SK-N-SH (cell line): ENCODE measurements at regions not wholly inside any gene's neighbourhood (a gene's known extent, or its start where the extent isn't known, plus 50 kb on each side); places are given as distances from the start of the nearest gene placed in this dataset.

ENCODE experiments used
- CTCF ChIA-PET: fragments of 300-600, 350-600 bp; formaldehyde crosslinking; extraction: SDS; loops from one replicate; lab custom pipeline; 2021; lab: Yijun Ruan, JAX
- POLR2A ChIA-PET: fragments of 350-600 bp; sonication (Branson Sonifier 250); formaldehyde crosslinking; extraction: SDS; loops from one replicate; lab custom pipeline; 2020; ENCODE audit warnings: antibody characterized with exemption, inconsistent platforms; lab: Yijun Ruan, JAX
- DNase-seq: peaks from one replicate; pipeline ENCODE4 v3.0.0; 2012
- H2AFZ ChIP-seq: fragments of 200-600 bp; sonication (generic); 2 replicates; pipeline ENCODE4 v1.8.1; 2016; ENCODE audit warnings: antibody characterized with exemption, mild to moderate bottlenecking, low read depth
- H3F3A ChIP-seq: fragments of 200-600 bp; sonication (generic); replicated peaks from 2 replicates; pipeline ENCODE3; 2016; ENCODE audit warnings: antibody characterized with exemption, mild to moderate bottlenecking; ENCODE audit not compliant: insufficient read depth
- H3K27ac ChIP-seq, 2 experiments: fragments of 200-500 bp in 1 of 2; fragments of 200-600 bp in 1 of 2; sonication (Bioruptor generic) in 1 of 2; sonication (generic), shearing (Covaris generic) in 1 of 2; 2 replicates each; pipeline versions ENCODE4 v1.5.1 to v1.6.1; 2014 to 2016; ENCODE audit warnings: low read depth in 2 of 2, inconsistent platforms in 1 of 2, low read length in 1 of 2, mild to moderate bottlenecking in 1 of 2, mixed read lengths in 1 of 2
- H3K27me3 ChIP-seq: fragments of 200-600 bp; sonication (generic), shearing (Covaris generic); 2 replicates; pipeline ENCODE4 v1.6.1; 2016; ENCODE audit warnings: mixed run types; ENCODE audit not compliant: insufficient read depth
- H3K36me3 ChIP-seq, 2 experiments: fragments of 200-500 bp in 1 of 2; fragments of 200-600 bp in 1 of 2; sonication (Bioruptor generic) in 1 of 2; sonication (generic) in 1 of 2; replicated peaks in 1 of 2; 2 replicates each; pipeline versions ENCODE3 to v1.5.1; 2014 to 2016; ENCODE audit warnings: low read length in 1 of 2, mild to moderate bottlenecking in 1 of 2; ENCODE audit not compliant: insufficient read depth in 2 of 2, control insufficient read depth in 1 of 2
- H3K4me1 ChIP-seq, 2 experiments: fragments of 200-500 bp in 1 of 2; fragments of 200-600 bp in 1 of 2; sonication (Bioruptor generic) in 1 of 2; sonication (generic), shearing (Covaris generic) in 1 of 2; 2 replicates each; pipeline versions ENCODE4 v1.5.1 to v1.6.1; 2014 to 2016; ENCODE audit warnings: low read depth in 1 of 2, low read length in 1 of 2, mixed run types in 1 of 2; ENCODE audit not compliant: insufficient read depth in 2 of 2, control insufficient read depth in 1 of 2
- H3K4me2 ChIP-seq: fragments of 200-600 bp; sonication (generic), shearing (Covaris generic); 2 replicates; pipeline ENCODE4 v1.6.1; 2017; ENCODE audit warnings: mixed run types
- H3K4me3 ChIP-seq, 2 experiments: fragments of 200-500 bp in 1 of 2; fragments of 200-600 bp in 1 of 2; sonication (Bioruptor generic) in 1 of 2; sonication (generic), shearing (Covaris generic) in 1 of 2; 2 replicates each; pipeline versions ENCODE4 v1.5.1 to v1.8.1; 2014 to 2016; ENCODE audit warnings: low read depth in 2 of 2, inconsistent platforms in 1 of 2, low read length in 1 of 2, mild to moderate bottlenecking in 1 of 2, mixed read lengths in 1 of 2, moderate library complexity in 1 of 2
- H3K79me2 ChIP-seq: fragments of 200-600 bp; sonication (generic); 2 replicates; pipeline ENCODE4 v1.8.1; 2017; ENCODE audit warnings: mild to moderate bottlenecking; ENCODE audit not compliant: insufficient read depth
- H3K9ac ChIP-seq: fragments of 200-600 bp; sonication (generic); 2 replicates; pipeline ENCODE4 v1.6.1; 2017; ENCODE audit warnings: mixed run types
- H3K9me2 ChIP-seq: fragments of 200-600 bp; sonication (generic); 2 replicates; pipeline ENCODE4 v1.6.1; 2017; ENCODE audit warnings: mixed run types
- H3K9me3 ChIP-seq: fragments of 200-600 bp; sonication (generic); 2 replicates; pipeline ENCODE4 v1.6.1; 2017; ENCODE audit warnings: mixed run types, mild to moderate bottlenecking, moderate library complexity
- H4K20me1 ChIP-seq: fragments of 200-600 bp; sonication (generic); 2 replicates; pipeline ENCODE4 v1.6.1; 2017; ENCODE audit warnings: mild to moderate bottlenecking, mixed run types; ENCODE audit not compliant: insufficient read depth
- CTCF ChIP-seq: fragments of 200-600 bp; sonication (generic); IDR thresholded peaks from 2 replicates; pipeline ENCODE4 v1.6.1; 2017; ENCODE audit warnings: antibody characterized with exemption, mild to moderate bottlenecking, moderate library complexity
- ELF1 ChIP-seq: IDR thresholded peaks from 2 replicates; pipeline ENCODE4 v1.4.0; 2012
- EP300 ChIP-seq, 2 experiments: IDR thresholded peaks; 2 replicates each; pipeline versions ENCODE4 v1.4.0 to v1.6.1; 2012; ENCODE audit warnings: borderline replicate concordance in 1 of 2, low read depth in 1 of 2, low read length in 1 of 2
- FOSL2 ChIP-seq: IDR thresholded peaks from 2 replicates; pipeline ENCODE4 v1.4.0; 2012; ENCODE audit warnings: low read depth, mild to moderate bottlenecking, moderate library complexity, borderline replicate concordance
- GABPA ChIP-seq: IDR thresholded peaks from 2 replicates; pipeline ENCODE4 v1.4.0; 2012; ENCODE audit warnings: low read depth, mild to moderate bottlenecking
- GATA2 ChIP-seq: sonication (generic); formaldehyde crosslinking; IDR thresholded peaks from 2 replicates; pipeline ENCODE4 v1.5.0; 2020; ENCODE audit warnings: mild to moderate bottlenecking, missing genetic modification reagents
- MXI1 ChIP-seq: IDR thresholded peaks from 2 replicates; pipeline ENCODE4 v1.6.1; 2012; ENCODE audit warnings: mild to moderate bottlenecking, low read depth, low read length, improper control_type of control experiment
- NFIC ChIP-seq: IDR thresholded peaks from 2 replicates; pipeline ENCODE4 v1.4.0; 2012; ENCODE audit warnings: borderline replicate concordance
- NRF1 ChIP-seq: IDR thresholded peaks from 2 replicates; pipeline ENCODE4 v1.6.1; 2012; ENCODE audit warnings: low read depth, mild to moderate bottlenecking, low read length
- POLR2AphosphoS5 ChIP-seq: IDR thresholded peaks from 2 replicates; pipeline ENCODE4 v1.6.1; 2012; ENCODE audit warnings: low read depth, low read length
- RAD21 ChIP-seq: IDR thresholded peaks from 2 replicates; pipeline ENCODE4 v1.6.1; 2012; ENCODE audit warnings: mild to moderate bottlenecking, low read length
- RCOR1 ChIP-seq: fragments of 150-350 bp; IDR thresholded peaks from 2 replicates; pipeline ENCODE4 v1.6.1; 2017; ENCODE audit warnings: antibody characterized with exemption, low read length
- REST ChIP-seq: IDR thresholded peaks from 2 replicates; pipeline ENCODE4 v1.6.1; 2012; ENCODE audit warnings: mild to moderate bottlenecking, low read depth, low read length, moderate library complexity
- RFX5 ChIP-seq: IDR thresholded peaks from 2 replicates; pipeline ENCODE4 v1.6.1; 2012; ENCODE audit warnings: mild to moderate bottlenecking, improper control_type of control experiment, low read length
- RXRA ChIP-seq: IDR thresholded peaks from 2 replicates; pipeline ENCODE4 v1.4.0; 2012; ENCODE audit warnings: low read depth, mild to moderate bottlenecking, borderline replicate concordance
- SMC3 ChIP-seq: IDR thresholded peaks from 2 replicates; pipeline ENCODE4 v1.6.1; 2012; ENCODE audit warnings: low read depth, low read length, improper control_type of control experiment
- TEAD4 ChIP-seq: IDR thresholded peaks from 2 replicates; pipeline ENCODE4 v1.4.0; 2012; ENCODE audit warnings: mild to moderate bottlenecking, borderline replicate concordance; ENCODE audit not compliant: insufficient read depth
- WGBS: methylation state at CpG from one replicate; pipeline ENCODE4 v1.1.6; 2017; ENCODE audit warnings: low lambda C conversion rate; 5-methylcytosine and 5-hydroxymethylcytosine counted together
- TF ChIP-seq, protein P1 (sequence below): IDR thresholded peaks from 2 replicates; pipeline ENCODE4; 2012
- TF ChIP-seq, protein P2 (sequence below): IDR thresholded peaks from 2 replicates; pipeline ENCODE4 v1.4.0; 2012; ENCODE audit warnings: low read depth

DNA sequence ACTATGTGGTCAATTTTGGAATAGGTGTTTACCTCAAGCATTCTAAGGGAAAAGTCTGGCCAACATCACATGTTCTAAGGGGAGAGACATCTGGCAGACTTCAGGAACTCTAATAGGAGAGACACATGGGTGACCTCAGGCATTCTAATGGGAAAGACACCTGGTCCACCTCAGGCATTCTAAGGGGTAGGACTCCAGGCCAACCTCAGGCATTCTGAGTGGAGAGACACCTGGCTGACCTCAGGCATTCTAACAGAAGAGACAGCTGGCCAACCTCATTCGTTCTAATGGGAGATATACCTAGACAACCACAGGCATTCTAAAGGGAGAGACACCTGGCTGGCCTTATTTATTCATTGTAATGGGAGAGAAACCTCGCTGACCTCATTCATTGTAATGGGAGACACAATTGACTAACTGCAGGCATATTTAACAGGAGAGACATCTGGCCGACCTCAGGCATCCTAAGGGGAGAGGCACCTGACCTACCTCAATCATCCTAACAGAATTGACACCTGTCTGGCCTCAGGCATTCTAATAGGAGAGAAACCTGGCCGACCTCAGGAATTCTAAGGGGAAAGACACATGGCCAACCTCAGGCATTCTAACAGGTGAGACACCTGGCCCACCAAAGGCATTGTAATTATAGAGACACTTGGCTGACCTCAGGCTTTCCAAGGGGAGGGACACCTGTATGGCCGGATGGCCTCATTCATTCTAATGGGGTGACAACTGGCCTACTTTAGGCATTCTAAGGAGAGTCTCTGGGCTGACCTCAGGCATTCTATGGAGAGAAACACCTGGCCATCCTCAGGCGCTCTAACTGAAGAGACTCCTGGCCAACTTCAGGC, 1346.8 kb downstream of the UQCRFS1 start:
- Histone ChIP-seq H4K20me1 (no peaks in the 10 kb centered on the region), H3K79me2 (no peaks in the 10 kb centered on the region), H3K9me2 (no peaks in the 10 kb centered on the region), H3K27ac (no peak overlapping the region), H3K9me3 (no peaks in the 10 kb centered on the region), H3K9ac (no peak overlapping the region), H3K36me3 (no peaks in the 10 kb centered on the region), H3K4me1 (no peaks in the 10 kb centered on the region), H3K4me3 (no peak overlapping the region), H3K4me2 (no peak overlapping the region), H2AFZ (no peak overlapping the region), H3K27me3 (no peaks in the 10 kb centered on the region), H3F3A (no peaks in the 10 kb centered on the region)
- WGBS = 5% methylated on average over 5 of the region's 6 CpGs
- ChIA-PET POLR2A (no interaction called here), CTCF (no interaction called here)
- no peak for TF ChIP-seq GABPA
- TF ChIP-seq SMC3 = no peak
- TF ChIP-seq RCOR1 = no peak
- TF ChIP-seq CTCF = no peak
- DNase-seq = no peak

DNA sequence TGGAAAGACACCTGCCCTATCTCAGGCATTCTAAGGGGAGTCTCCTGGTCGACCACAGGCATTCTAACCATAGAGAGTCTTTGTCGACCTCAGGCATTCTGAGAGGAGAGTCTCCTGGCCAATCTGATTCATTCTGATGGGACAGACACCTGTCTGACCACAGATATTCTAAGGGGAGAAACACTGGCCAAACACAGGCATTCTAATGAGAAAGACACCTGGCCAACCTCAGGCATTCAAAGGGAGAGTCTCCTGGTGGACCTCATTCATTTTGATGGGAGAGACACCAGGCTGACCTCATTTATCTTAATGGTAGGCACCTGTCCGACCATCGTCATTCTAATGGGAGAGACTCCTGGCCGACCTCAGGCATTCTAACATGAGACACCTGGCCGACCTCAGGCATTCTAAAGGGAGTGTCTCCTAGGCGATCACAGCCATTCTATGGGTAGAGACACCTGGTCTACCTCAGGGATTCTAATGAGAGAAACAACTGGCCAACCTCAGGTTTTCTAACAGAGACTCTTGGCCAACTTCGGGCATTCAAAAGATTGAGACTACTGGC, 1351.5 kb downstream of the UQCRFS1 start:
- Histone ChIP-seq H3K4me1 (no peaks in the 10 kb centered on the region), H3K36me3 (no peaks in the 10 kb centered on the region), H3K9me2 (no peaks in the 10 kb centered on the region), H3K27me3 (no peaks in the 10 kb centered on the region), H3K9ac (no peak overlapping the region), H3K4me3 (no peak overlapping the region), H4K20me1 (no peaks in the 10 kb centered on the region), H2AFZ (no peak overlapping the region), H3F3A (no peaks in the 10 kb centered on the region), H3K27ac (no peak overlapping the region), H3K9me3 (no peaks in the 10 kb centered on the region), H3K79me2 (no peaks in the 10 kb centered on the region), H3K4me2 (no peak overlapping the region)
- CTCF ChIA-PET = no interaction called here
- WGBS = 3% methylated on average over 8 of the region's 8 CpGs
- POLR2A ChIA-PET = no interaction called here
- no peak for DNase-seq
- TF ChIP-seq RXRA (no peak), ELF1 (no peak), GABPA (no peak), RFX5 (no peak), RAD21 (no peak), NFIC (no peak), EP300 (IDR thresholded peaks at IDR 0.05; ENCODE audit: borderline replicate concordance in 1 of 2, low read depth in 1 of 2, low read length in 1 of 2) (no peak), GATA2 (CRISPR knock-in tag) (no peak), MXI1 (no peak), TEAD4 (no peak), REST (no peak), FOSL2 (no peak), POLR2AphosphoS5 (no peak), NRF1 (no peak)
- TF ChIP-seq, protein P1, sequence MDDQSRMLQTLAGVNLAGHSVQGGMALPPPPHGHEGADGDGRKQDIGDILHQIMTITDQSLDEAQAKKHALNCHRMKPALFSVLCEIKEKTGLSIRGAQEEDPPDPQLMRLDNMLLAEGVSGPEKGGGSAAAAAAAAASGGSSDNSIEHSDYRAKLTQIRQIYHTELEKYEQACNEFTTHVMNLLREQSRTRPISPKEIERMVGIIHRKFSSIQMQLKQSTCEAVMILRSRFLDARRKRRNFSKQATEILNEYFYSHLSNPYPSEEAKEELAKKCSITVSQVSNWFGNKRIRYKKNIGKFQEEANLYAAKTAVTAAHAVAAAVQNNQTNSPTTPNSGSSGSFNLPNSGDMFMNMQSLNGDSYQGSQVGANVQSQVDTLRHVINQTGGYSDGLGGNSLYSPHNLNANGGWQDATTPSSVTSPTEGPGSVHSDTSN = no peak
- TF ChIP-seq, protein P2, sequence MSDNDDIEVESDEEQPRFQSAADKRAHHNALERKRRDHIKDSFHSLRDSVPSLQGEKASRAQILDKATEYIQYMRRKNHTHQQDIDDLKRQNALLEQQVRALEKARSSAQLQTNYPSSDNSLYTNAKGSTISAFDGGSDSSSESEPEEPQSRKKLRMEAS = no peak
